ENCODE measurements at regions not wholly inside any gene's neighbourhood (a gene's known extent, or its start where the extent isn't known, plus 50 kb on each side); places are given as distances from the start of the nearest gene placed in this dataset.

DNA sequence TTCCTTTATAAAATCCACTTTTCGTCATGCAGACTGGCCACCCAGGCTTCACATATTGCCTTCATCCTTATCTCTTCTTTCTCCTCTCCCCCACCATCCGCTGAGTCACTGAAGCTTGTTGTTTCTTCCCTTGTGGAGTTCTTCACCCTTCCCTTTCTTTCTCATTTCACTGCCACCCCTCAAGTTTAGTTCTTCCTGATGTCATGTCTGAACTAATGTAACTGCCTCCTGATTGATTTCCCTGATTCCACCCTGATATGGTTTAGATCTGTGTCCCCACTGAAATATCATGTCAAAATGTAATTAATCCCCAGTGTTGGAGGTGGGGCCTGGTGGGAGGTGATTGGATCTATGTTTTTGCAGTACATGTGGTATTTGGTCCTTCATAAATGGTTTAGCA, 151.4 kb downstream of the CPEB2 start:
- TF ChIP-seq, protein P1, sequence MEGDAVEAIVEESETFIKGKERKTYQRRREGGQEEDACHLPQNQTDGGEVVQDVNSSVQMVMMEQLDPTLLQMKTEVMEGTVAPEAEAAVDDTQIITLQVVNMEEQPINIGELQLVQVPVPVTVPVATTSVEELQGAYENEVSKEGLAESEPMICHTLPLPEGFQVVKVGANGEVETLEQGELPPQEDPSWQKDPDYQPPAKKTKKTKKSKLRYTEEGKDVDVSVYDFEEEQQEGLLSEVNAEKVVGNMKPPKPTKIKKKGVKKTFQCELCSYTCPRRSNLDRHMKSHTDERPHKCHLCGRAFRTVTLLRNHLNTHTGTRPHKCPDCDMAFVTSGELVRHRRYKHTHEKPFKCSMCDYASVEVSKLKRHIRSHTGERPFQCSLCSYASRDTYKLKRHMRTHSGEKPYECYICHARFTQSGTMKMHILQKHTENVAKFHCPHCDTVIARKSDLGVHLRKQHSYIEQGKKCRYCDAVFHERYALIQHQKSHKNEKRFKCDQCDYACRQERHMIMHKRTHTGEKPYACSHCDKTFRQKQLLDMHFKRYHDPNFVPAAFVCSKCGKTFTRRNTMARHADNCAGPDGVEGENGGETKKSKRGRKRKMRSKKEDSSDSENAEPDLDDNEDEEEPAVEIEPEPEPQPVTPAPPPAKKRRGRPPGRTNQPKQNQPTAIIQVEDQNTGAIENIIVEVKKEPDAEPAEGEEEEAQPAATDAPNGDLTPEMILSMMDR (IDR thresholded peaks at IDR 0.05) = no peak
- H3K36me3 Mint-ChIP-seq (ENCODE audit: low read depth) = no peaks in the 10 kb centered on the region
- H3K9me3 Mint-ChIP-seq = no peaks in the 10 kb centered on the region
- peaks cover 31% of the 10 kb centered on the region for H3K4me1 Mint-ChIP-seq (ENCODE audit: low read depth)
- H3K4me3 Mint-ChIP-seq = no peak overlapping the region
- no peak for DNase-seq
- H3K27me3 Mint-ChIP-seq (ENCODE audit: insufficient read depth) = peaks cover 7% of the 10 kb centered on the region
- no peak overlapping the region for H3K27ac Mint-ChIP-seq

DNA sequence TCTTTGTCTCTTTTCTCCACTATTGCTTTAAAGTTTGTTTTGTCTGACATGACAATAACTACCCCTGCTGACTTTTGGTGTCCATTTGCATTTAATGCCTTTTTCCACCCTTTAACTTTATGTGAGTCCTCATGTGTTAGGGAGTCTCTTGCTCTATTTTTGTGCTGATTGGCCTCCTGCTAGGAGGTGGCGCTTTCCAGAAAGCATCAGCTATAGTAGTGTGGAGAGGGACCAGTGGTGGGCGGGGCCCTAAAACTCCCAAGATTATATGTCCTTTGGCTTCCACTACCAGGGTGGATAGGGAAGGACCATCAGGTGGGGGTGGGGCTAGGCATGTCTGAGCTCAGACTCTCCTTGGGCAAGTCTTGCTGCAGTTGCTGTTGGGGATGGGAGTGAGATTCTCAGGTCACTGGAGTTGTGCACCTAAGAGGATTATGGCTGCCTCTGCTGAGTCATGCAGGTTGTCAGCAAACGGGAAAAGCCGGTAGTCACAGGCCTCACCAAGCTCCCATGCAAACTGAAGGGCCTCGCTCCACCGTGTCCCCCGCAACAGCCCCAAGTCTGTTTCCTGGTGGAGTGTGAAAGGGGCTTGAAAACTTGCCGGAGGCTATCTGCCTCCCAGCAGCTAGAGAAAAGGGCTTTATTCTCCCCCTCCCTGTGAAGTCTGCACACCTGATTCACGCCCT, 156.3 kb downstream of the CPEB2 start:
- TF ChIP-seq, protein P1 (IDR thresholded peaks at IDR 0.05) = no peak
- H3K9me3 Mint-ChIP-seq = no peaks in the 10 kb centered on the region

GRCh38 chr4:15159477-15160019, 157.3 kb downstream of the CPEB2 start:
- Mint-ChIP-seq H3K36me3 (ENCODE audit: low read depth) (no peaks in the 10 kb centered on the region), H3K27me3 (ENCODE audit: insufficient read depth) (peaks cover 14% of the 10 kb centered on the region), H3K4me3 (no peak overlapping the region), H3K4me1 (ENCODE audit: low read depth) (peaks cover 5% of the 10 kb centered on the region), H3K27ac (no peak overlapping the region), H3K9me3 (no peaks in the 10 kb centered on the region)
- no peak for DNase-seq
- TF ChIP-seq, protein P1 (IDR thresholded peaks at IDR 0.05) = no peak

More for the DNA sequence above, 156.3 kb downstream of the CPEB2 start:
- Mint-ChIP-seq H3K27ac (no peak overlapping the region), H3K4me3 (no peak overlapping the region), H3K27me3 (ENCODE audit: insufficient read depth) (peaks cover 12% of the 10 kb centered on the region), H3K4me1 (ENCODE audit: low read depth) (peaks cover 4% of the 10 kb centered on the region), H3K36me3 (ENCODE audit: low read depth) (no peaks in the 10 kb centered on the region)
- DNase-seq = no peak

- peaks cover 9% of the 10 kb centered on the region for H3K4me1 Mint-ChIP-seq (ENCODE audit: low read depth)
- H3K27ac Mint-ChIP-seq = no peak overlapping the region
- H3K4me3 Mint-ChIP-seq = no peak overlapping the region
- TF ChIP-seq, protein P1 (IDR thresholded peaks at IDR 0.05) = no peak
- H3K27me3 Mint-ChIP-seq (ENCODE audit: insufficient read depth) = peaks cover 19% of the 10 kb centered on the region
- no peaks in the 10 kb centered on the region for H3K9me3 Mint-ChIP-seq
- DNase-seq = no peak
- H3K36me3 Mint-ChIP-seq (ENCODE audit: low read depth) = no peaks in the 10 kb centered on the region
These were observed 159.2 kb downstream of the CPEB2 start for GRCh38 chr4:15161439-15161838.

GRCh38 chr4:15162046-15162445, 159.8 kb downstream of the CPEB2 start:
- H3K27ac Mint-ChIP-seq = no peak overlapping the region
- H3K36me3 Mint-ChIP-seq (ENCODE audit: low read depth) = no peaks in the 10 kb centered on the region
- no peak overlapping the region for H3K4me3 Mint-ChIP-seq
- H3K27me3 Mint-ChIP-seq (ENCODE audit: insufficient read depth) = peaks cover 18% of the 10 kb centered on the region
- DNase-seq = no peak
- no peaks in the 10 kb centered on the region for H3K9me3 Mint-ChIP-seq
- H3K4me1 Mint-ChIP-seq (ENCODE audit: low read depth) = peaks cover 9% of the 10 kb centered on the region
- TF ChIP-seq, protein P1 (IDR thresholded peaks at IDR 0.05) = no peak

Measured in HFFc6 (cell line).